ENCODE measurements at regions not wholly inside any gene's neighbourhood (a gene's known extent, or its start where the extent isn't known, plus 50 kb on each side); places are given as distances from the start of the nearest gene placed in this dataset.
"Not testable (repeated sequence)": the region's sequence is repeated elsewhere in the genome, so short reads cannot be mapped to it uniquely, and the experiment has no call there.

- intact Hi-C loops (cut with DNase I); ATAC-seq (ENCODE audit: poor library complexity): not testable (repeated sequence)
- peak; percentile 4 for DNase-seq
Observed at GRCh38 chr21:9302246-9302645, 1219.1 kb upstream of the TPTE start.

Measured in Right ventricle myocardium superior (tissue), 1 donor.